Tibial nerve (tissue), 4 donors: ENCODE measurements at regions not wholly inside any gene's neighbourhood (a gene's known extent, or its start where the extent isn't known, plus 50 kb on each side); places are given as distances from the start of the nearest gene placed in this dataset.

ENCODE experiments used
- DNase-seq, 2 donors: peaks; one replicate each; pipeline ENCODE4 v3.0.0-alpha.2; 2019; ENCODE audit warnings: low spot score in 2 of 2
- H3K27ac ChIP-seq, 4 donors: fragments of 200-600 bp; sonication (generic) in 3 of 4; one replicate each; pipeline ENCODE4 v1.5.1; 2017 to 2019; ENCODE audit warnings: mild to moderate bottlenecking in 1 of 4
- H3K27me3 ChIP-seq, 2 donors: fragments of 200-600 bp; sonication (generic) in 1 of 2; one replicate each; pipeline versions ENCODE4 v1.5.1 to v1.6.0; 2017 to 2019
- H3K36me3 ChIP-seq, 3 donors: fragments of 200-600 bp; sonication (generic); one replicate each; pipeline ENCODE4 v1.5.1; 2018 to 2019
- H3K4me1 ChIP-seq, 4 donors: fragments of 200-600 bp; sonication (generic) in 3 of 4; one replicate each; pipeline ENCODE4 v1.5.1; 2017 to 2019
- H3K4me3 ChIP-seq, 4 donors: fragments of 200-600 bp; sonication (generic) in 3 of 4; one replicate each; pipeline ENCODE4 v1.5.1; 2017 to 2019; ENCODE audit warnings: mild to moderate bottlenecking in 1 of 4, moderate library complexity in 1 of 4
- H3K9me3 ChIP-seq, 4 donors: fragments of 200-600 bp; sonication (generic) in 3 of 4; one replicate each; pipeline ENCODE4 v1.5.1; 2017 to 2019
- EP300 ChIP-seq, 2 donors: sonication (generic); formaldehyde crosslinking; IDR thresholded peaks; one replicate each; pipeline ENCODE4 v1.6.1; 2017; ENCODE audit warnings: antibody characterized with exemption in 2 of 2, mild to moderate bottlenecking in 1 of 2
- POLR2A ChIP-seq, 2 donors: fragments of 450-650 bp; IDR thresholded peaks; one replicate each; pipeline ENCODE4 v1.6.1; 2017; ENCODE audit warnings: antibody characterized with exemption in 2 of 2, mild to moderate bottlenecking in 2 of 2, moderate library complexity in 2 of 2
- WGBS, 2 donors: methylation state at CpG; one replicate each; pipeline ENCODE4 v1.1.5; 2018; 5-methylcytosine and 5-hydroxymethylcytosine counted together
- TF ChIP-seq, protein P1 (sequence below), 5 experiments: fragments of 200-600 bp in 3 of 5; fragments of 450-650 bp in 2 of 5; sonication (generic) in 3 of 5; IDR thresholded peaks; one replicate each; pipeline ENCODE4 v1.5.1; 2016 to 2019; ENCODE audit warnings: antibody characterized with exemption in 5 of 5, mild to moderate bottlenecking in 3 of 5, moderate library complexity in 2 of 5

DNA sequence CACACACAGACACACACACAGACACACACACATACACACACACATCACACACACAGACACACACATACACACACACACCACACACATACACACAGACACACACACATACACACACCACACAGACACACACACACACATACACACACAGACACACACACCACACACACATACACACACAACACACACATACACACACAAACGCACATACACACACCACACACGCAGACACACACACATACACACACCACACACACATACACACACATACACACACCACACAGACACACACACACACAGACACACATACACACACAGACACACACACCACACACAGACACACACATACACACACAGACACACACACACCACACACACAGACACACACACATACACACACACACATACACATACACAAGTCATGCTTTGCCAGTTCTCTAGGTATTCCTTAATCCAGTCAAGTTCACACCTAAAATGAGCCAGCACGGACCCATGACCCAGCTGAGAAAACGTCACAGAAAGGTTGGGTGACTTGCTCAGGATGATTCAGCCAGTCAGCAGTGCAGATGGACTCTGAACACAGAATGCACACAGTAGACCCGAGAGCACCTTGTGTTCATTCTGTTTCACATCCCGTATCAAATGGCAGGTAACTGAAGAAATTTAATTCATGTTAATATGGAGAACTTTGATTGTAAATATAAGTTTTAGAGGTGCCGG lies 746.4 kb downstream of the MTRR start:
- TF ChIP-seq, protein P1, sequence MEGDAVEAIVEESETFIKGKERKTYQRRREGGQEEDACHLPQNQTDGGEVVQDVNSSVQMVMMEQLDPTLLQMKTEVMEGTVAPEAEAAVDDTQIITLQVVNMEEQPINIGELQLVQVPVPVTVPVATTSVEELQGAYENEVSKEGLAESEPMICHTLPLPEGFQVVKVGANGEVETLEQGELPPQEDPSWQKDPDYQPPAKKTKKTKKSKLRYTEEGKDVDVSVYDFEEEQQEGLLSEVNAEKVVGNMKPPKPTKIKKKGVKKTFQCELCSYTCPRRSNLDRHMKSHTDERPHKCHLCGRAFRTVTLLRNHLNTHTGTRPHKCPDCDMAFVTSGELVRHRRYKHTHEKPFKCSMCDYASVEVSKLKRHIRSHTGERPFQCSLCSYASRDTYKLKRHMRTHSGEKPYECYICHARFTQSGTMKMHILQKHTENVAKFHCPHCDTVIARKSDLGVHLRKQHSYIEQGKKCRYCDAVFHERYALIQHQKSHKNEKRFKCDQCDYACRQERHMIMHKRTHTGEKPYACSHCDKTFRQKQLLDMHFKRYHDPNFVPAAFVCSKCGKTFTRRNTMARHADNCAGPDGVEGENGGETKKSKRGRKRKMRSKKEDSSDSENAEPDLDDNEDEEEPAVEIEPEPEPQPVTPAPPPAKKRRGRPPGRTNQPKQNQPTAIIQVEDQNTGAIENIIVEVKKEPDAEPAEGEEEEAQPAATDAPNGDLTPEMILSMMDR (IDR thresholded peaks at IDR 0.05) = no peak
- TF ChIP-seq POLR2A (IDR thresholded peaks at IDR 0.05) (no peak), EP300 (IDR thresholded peaks at IDR 0.05) (no peak)
- Histone ChIP-seq H3K4me1 (no peaks in the 10 kb centered on the region), H3K36me3 (no peaks in the 10 kb centered on the region), H3K27ac (no peak overlapping the region), H3K4me3 (no peak overlapping the region), H3K9me3 (peaks cover 0 to 2% (median 0%) of the 10 kb centered on the region in 4 donors), H3K27me3 (no peaks in the 10 kb centered on the region)
- 85 to 90% methylated on average over 7 of the region's 7 CpGs for WGBS, 2 donors
- no peak for DNase-seq

DNA sequence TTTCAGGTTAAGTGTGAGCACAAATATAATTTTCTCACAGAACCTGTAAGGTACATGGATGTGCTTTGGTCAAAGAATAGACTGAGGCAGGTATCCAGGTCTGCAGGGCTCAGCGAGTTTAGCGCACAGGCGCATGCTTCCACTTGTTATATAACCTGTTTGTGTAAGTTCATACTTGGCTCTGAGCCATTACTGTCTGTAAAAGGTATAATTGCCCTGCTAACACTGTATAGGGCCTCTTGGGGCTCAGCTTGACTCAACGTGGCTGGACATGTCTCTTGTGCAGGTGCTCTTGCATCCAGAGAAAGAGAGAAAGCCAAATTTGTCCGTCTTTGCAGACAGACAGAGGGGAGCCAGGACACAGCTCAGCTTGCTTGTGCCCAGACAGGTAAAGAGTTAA lies 759.6 kb downstream of the MTRR start:
- H3K4me3 ChIP-seq = no peak overlapping the region
- H3K27ac ChIP-seq = no peak overlapping the region
- H3K9me3 ChIP-seq = no peaks in the 10 kb centered on the region
- no peaks in the 10 kb centered on the region for H3K4me1 ChIP-seq
- 58 to 70% methylated on average over 5 of the region's 5 CpGs for WGBS, 2 donors
- TF ChIP-seq POLR2A (IDR thresholded peaks at IDR 0.05) (no peak), EP300 (IDR thresholded peaks at IDR 0.05) (no peak)
- TF ChIP-seq, protein P1 (IDR thresholded peaks at IDR 0.05) = no peak
- no peaks in the 10 kb centered on the region for H3K27me3 ChIP-seq
- no peaks in the 10 kb centered on the region for H3K36me3 ChIP-seq
- DNase-seq = no peak

GRCh38 chr5:8633259-8633658 lies 764.3 kb downstream of the MTRR start:
- TF ChIP-seq EP300 (IDR thresholded peaks at IDR 0.05) = no peak
- TF ChIP-seq, protein P1 (IDR thresholded peaks at IDR 0.05) = no peak
- TF ChIP-seq POLR2A (IDR thresholded peaks at IDR 0.05) = no peak
- Histone ChIP-seq H3K27me3 (no peaks in the 10 kb centered on the region), H3K27ac (no peak overlapping the region), H3K36me3 (no peaks in the 10 kb centered on the region), H3K9me3 (no peaks in the 10 kb centered on the region), H3K4me1 (no peaks in the 10 kb centered on the region), H3K4me3 (no peak overlapping the region)
- DNase-seq = no peak
- WGBS, 2 donors = 64 to 74% methylated on average over 2 of the region's 2 CpGs

DNA sequence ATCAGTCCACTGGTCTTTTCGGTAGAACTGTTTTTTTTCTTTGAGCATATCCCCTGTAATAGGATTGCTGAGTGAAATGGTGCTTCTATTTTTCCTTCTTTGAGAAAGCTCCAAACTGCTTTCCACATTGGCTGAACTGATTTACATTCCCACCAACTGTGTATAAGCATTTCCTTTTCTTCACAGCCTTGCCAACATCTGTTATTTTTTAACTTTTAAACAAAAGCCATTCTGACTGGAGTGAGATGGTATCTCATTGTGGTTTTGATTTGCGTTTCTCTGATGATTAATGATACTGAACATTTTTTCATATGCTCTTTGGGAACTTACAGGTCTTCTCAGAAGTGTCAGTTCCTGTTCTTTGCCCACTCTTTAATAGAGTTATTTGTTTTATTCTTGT lies 764.7 kb downstream of the MTRR start:
- H3K27ac ChIP-seq = no peak overlapping the region
- TF ChIP-seq POLR2A (IDR thresholded peaks at IDR 0.05) (no peak), EP300 (IDR thresholded peaks at IDR 0.05) (no peak)
- WGBS, 2 donors = 39 to 45% methylated on average over 2 of the region's 2 CpGs
- H3K36me3 ChIP-seq = no peaks in the 10 kb centered on the region
- no peaks in the 10 kb centered on the region for H3K4me1 ChIP-seq
- no peak for DNase-seq
- H3K4me3 ChIP-seq = no peak overlapping the region
- H3K9me3 ChIP-seq = no peaks in the 10 kb centered on the region
- no peaks in the 10 kb centered on the region for H3K27me3 ChIP-seq

- no peaks in the 10 kb centered on the region for H3K27me3 ChIP-seq
- no peaks in the 10 kb centered on the region for H3K36me3 ChIP-seq
- TF ChIP-seq, protein P1 (IDR thresholded peaks at IDR 0.05) = no peak
- TF ChIP-seq POLR2A (IDR thresholded peaks at IDR 0.05) = no peak
- no peak for TF ChIP-seq EP300 (IDR thresholded peaks at IDR 0.05)
- H3K27ac ChIP-seq = no peak overlapping the region
- H3K4me1 ChIP-seq = no peaks in the 10 kb centered on the region
- no peak for DNase-seq
- H3K4me3 ChIP-seq = no peak overlapping the region
- no peaks in the 10 kb centered on the region for H3K9me3 ChIP-seq
- WGBS, 2 donors = 55 to 61% methylated on average over 2 of the region's 2 CpGs
Measured at GRCh38 chr5:8634219-8634618, 765.3 kb downstream of the MTRR start.
